Loucy (cell line): ENCODE measurements at regions not wholly inside any gene's neighbourhood (a gene's known extent, or its start where the extent isn't known, plus 50 kb on each side); places are given as distances from the start of the nearest gene placed in this dataset.

ENCODE experiments used
- H2AFZ ChIP-seq: fragments of 200-600 bp; sonication (generic); 2 replicates; pipeline ENCODE4 v1.6.0; 2016; ENCODE audit warnings: antibody characterized with exemption, mild to moderate bottlenecking, low read length, moderate library complexity
- H3F3A ChIP-seq: fragments of 200-600 bp; 2 replicates; pipeline ENCODE4 v1.6.0; 2016; ENCODE audit warnings: antibody characterized with exemption, low read depth, mild to moderate bottlenecking
- H3K27me3 ChIP-seq: fragments of 200-600 bp; sonication (generic); 2 replicates; pipeline ENCODE4 v1.6.1; 2014; ENCODE audit warnings: low read length, mild to moderate bottlenecking; ENCODE audit not compliant: insufficient read depth, poor library complexity, severe bottlenecking
- H3K36me3 ChIP-seq: fragments of 200-600 bp; sonication (generic); 2 replicates; pipeline ENCODE4 v1.6.1; 2016; ENCODE audit warnings: low read length; ENCODE audit not compliant: insufficient read depth
- H3K4me1 ChIP-seq: fragments of 200-600 bp; sonication (generic); 2 replicates; pipeline ENCODE4 v1.5.1; 2014; ENCODE audit warnings: low read length, mild to moderate bottlenecking; ENCODE audit not compliant: insufficient read depth, poor library complexity, severe bottlenecking
- H3K4me2 ChIP-seq: fragments of 200-600 bp; sonication (generic); 2 replicates; pipeline ENCODE4 v1.6.0; 2014; ENCODE audit warnings: antibody characterized with exemption, low read length, low read depth, mild to moderate bottlenecking; ENCODE audit not compliant: poor library complexity, severe bottlenecking
- H3K4me3 ChIP-seq: fragments of 200-600 bp; sonication (generic); 2 replicates; pipeline ENCODE4 v1.5.1; 2014; ENCODE audit warnings: low read length, mild to moderate bottlenecking, mixed read lengths; ENCODE audit not compliant: poor library complexity, severe bottlenecking
- H3K79me2 ChIP-seq: fragments of 200-600 bp; sonication (generic); 2 replicates; pipeline ENCODE4 v1.6.1; 2014; ENCODE audit warnings: low read length; ENCODE audit not compliant: insufficient read depth
- H3K9ac ChIP-seq: fragments of 200-600 bp; sonication (generic); 2 replicates; pipeline ENCODE4 v1.6.0; 2014; ENCODE audit warnings: mild to moderate bottlenecking, low read depth, low read length, moderate library complexity; ENCODE audit not compliant: poor library complexity, severe bottlenecking
- H3K9me2 ChIP-seq: fragments of 200-600 bp; sonication (generic); replicated peaks from 2 replicates; pipeline ENCODE4 v1.6.1; 2016; ENCODE audit warnings: low read depth, low read length, mixed read lengths
- H3K9me3 ChIP-seq: fragments of 200-600 bp; sonication (generic); 2 replicates; pipeline ENCODE4 v1.6.1; 2014; ENCODE audit warnings: mild to moderate bottlenecking, antibody characterized with exemption, low read length, low read depth; ENCODE audit not compliant: insufficient read depth
- H4K20me1 ChIP-seq: fragments of 200-600 bp; sonication (generic); 2 replicates; pipeline ENCODE4 v1.6.0; 2014; ENCODE audit warnings: antibody characterized with exemption, low read length, mild to moderate bottlenecking; ENCODE audit not compliant: insufficient read depth, poor library complexity, severe bottlenecking
- EZH2phosphoT487 ChIP-seq: fragments of 200-600 bp; IDR thresholded peaks from 2 replicates; pipeline ENCODE4 v1.6.1; 2018; ENCODE audit warnings: antibody characterized with exemption, mild to moderate bottlenecking, moderate library complexity, borderline replicate concordance
- TF ChIP-seq, protein P1 (sequence below): fragments of 200-600 bp; sonication (generic); conservative IDR thresholded peaks from 2 replicates; pipeline ENCODE4 v1.5.1; 2014; ENCODE audit warnings: mild to moderate bottlenecking, antibody characterized with exemption, low read length

DNA sequence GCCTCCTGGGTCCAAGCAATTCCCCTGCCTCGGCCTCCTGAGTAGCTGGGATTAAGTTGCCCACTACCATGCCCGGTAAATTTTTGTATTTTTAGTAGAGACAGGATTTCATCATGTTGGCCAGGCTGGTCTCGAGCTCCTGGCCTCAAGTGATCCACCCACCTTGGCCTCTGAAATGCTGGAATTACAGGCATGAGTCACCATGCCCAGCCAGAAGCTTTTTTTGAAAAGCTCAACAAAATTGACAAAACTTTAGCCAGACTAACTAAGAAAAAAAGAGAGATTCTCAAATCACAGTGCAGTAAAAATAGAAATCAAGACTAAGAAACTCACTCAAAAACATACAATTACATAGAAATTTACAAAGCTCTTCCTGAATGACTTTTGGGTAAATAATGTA, 420.6 kb downstream of the COL12A1 start:
- no peaks in the 10 kb centered on the region for H3K4me1 ChIP-seq
- no peak for TF ChIP-seq EZH2phosphoT487
- TF ChIP-seq, protein P1, sequence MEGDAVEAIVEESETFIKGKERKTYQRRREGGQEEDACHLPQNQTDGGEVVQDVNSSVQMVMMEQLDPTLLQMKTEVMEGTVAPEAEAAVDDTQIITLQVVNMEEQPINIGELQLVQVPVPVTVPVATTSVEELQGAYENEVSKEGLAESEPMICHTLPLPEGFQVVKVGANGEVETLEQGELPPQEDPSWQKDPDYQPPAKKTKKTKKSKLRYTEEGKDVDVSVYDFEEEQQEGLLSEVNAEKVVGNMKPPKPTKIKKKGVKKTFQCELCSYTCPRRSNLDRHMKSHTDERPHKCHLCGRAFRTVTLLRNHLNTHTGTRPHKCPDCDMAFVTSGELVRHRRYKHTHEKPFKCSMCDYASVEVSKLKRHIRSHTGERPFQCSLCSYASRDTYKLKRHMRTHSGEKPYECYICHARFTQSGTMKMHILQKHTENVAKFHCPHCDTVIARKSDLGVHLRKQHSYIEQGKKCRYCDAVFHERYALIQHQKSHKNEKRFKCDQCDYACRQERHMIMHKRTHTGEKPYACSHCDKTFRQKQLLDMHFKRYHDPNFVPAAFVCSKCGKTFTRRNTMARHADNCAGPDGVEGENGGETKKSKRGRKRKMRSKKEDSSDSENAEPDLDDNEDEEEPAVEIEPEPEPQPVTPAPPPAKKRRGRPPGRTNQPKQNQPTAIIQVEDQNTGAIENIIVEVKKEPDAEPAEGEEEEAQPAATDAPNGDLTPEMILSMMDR, result no peak

DNA sequence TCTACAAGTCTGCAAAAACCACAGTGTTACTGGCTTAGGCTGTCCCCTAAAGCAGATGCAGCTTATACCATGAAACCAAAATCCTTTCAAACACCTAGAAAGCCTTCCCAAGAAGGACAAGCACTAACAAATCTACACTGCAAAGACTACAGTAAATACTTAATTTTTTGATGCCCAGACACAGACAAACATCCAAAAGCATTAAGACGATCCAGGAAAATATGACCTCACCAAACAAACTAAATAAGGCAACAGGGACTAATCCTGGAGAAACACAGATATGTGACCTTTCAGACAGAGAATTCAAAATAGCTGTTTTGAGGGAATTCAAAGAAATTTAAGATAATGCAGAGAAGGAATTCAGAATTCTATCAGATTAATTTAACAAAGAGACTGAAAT, 423.5 kb downstream of the COL12A1 start:
- TF ChIP-seq, protein P1, result no peak
- no peak for TF ChIP-seq EZH2phosphoT487
- H3K9me3 ChIP-seq, result no peaks in the 10 kb centered on the region
- no peak overlapping the region for H3K9ac ChIP-seq
- H3K4me1 ChIP-seq, result no peaks in the 10 kb centered on the region
- H4K20me1 ChIP-seq, result no peaks in the 10 kb centered on the region
- no peak overlapping the region for H3K4me3 ChIP-seq
- H3K9me2 ChIP-seq, result no peaks in the 10 kb centered on the region
- H3F3A ChIP-seq, result no peaks in the 10 kb centered on the region
- no peaks in the 10 kb centered on the region for H3K79me2 ChIP-seq
- H3K4me2 ChIP-seq, result no peak overlapping the region
- H2AFZ ChIP-seq, result no peak overlapping the region
- H3K36me3 ChIP-seq, result no peaks in the 10 kb centered on the region
- H3K27me3 ChIP-seq, result no peaks in the 10 kb centered on the region

More for the DNA sequence above, 420.6 kb downstream of the COL12A1 start:
- Histone ChIP-seq H3K27me3 (no peaks in the 10 kb centered on the region), H3K4me3 (no peak overlapping the region), H2AFZ (no peak overlapping the region), H3K4me2 (no peak overlapping the region), H3K9me3 (no peaks in the 10 kb centered on the region), H3K79me2 (no peaks in the 10 kb centered on the region), H3F3A (no peaks in the 10 kb centered on the region), H3K36me3 (no peaks in the 10 kb centered on the region), H3K9me2 (no peaks in the 10 kb centered on the region), H3K9ac (no peak overlapping the region), H4K20me1 (no peaks in the 10 kb centered on the region)

DNA sequence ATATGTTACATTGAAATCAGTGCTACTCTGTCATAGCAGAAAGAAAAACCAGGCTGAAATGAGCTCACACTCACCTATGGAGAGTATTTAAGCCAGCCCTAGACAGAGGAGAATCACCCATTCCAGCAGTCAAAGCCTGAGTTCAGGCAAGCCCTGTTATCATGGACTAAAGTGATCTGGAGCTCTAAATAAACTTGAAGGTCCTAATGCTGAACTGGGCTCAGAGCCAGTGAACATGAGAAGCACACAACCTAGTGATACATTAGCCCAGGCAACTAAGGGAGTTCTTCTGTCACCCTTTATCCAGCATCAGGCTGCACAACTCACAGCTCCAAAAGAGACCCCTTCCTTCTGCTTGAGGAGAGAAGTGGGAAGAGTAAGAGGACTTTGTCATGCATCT, 425.0 kb downstream of the COL12A1 start:
- H2AFZ ChIP-seq, result no peak overlapping the region
- no peaks in the 10 kb centered on the region for H3K9me2 ChIP-seq
- H3K36me3 ChIP-seq, result no peaks in the 10 kb centered on the region
- H3K4me3 ChIP-seq, result no peak overlapping the region
- H3K4me1 ChIP-seq, result no peaks in the 10 kb centered on the region
- H3K79me2 ChIP-seq, result no peaks in the 10 kb centered on the region
- no peaks in the 10 kb centered on the region for H3K9me3 ChIP-seq
- H3K9ac ChIP-seq, result no peak overlapping the region
- no peaks in the 10 kb centered on the region for H4K20me1 ChIP-seq
- no peaks in the 10 kb centered on the region for H3F3A ChIP-seq
- H3K27me3 ChIP-seq, result no peaks in the 10 kb centered on the region
- H3K4me2 ChIP-seq, result no peak overlapping the region
- no peak for TF ChIP-seq EZH2phosphoT487
- TF ChIP-seq, protein P1, result no peak
